H1 (cell line): ENCODE measurements at regions not wholly inside any gene's neighbourhood (a gene's known extent, or its start where the extent isn't known, plus 50 kb on each side); places are given as distances from the start of the nearest gene placed in this dataset.
A peak's percentile ranks its signal among the peaks of the same experiment; 100 is the strongest.

Experiments used
- CTCF ChIA-PET: fragments of 300-600 bp; sonication (Branson Sonifier 250); formaldehyde crosslinking; loops from one replicate; lab custom pipeline; 2021; ENCODE audit not compliant: partially characterized antibody; lab: Charles Lee
- POLR2A ChIA-PET: fragments of 300-600 bp; sonication (Branson Sonifier 250); formaldehyde crosslinking; loops from one replicate; lab custom pipeline; 2021; ENCODE audit warnings: inconsistent platforms; ENCODE audit not compliant: partially characterized antibody; lab: Charles Lee
- DNase-seq, 2 experiments: peaks; one replicate each; pipeline versions ENCODE4 v3.0.0 to v3.0.0-alpha.2; 2010 to 2022; ENCODE audit warnings: low spot score in 2 of 2, low read depth in 1 of 2, mixed read lengths in 1 of 2
- FAIRE-seq: peaks from 2 replicates; lab custom pipeline; 2011; peaks lifted over from hg19 to GRCh38; lab: Jason Lieb, UNC
- H2AFZ ChIP-seq: 2 replicates; pipeline ENCODE4 v1.8.1; 2012; ENCODE audit warnings: low read length, inconsistent platforms
- H2AK5ac ChIP-seq: 2 replicates; pipeline ENCODE4 v1.6.1; 2013; ENCODE audit warnings: low read depth, low read length
- H2BK120ac ChIP-seq: replicated peaks from 2 replicates; pipeline ENCODE3; 2013; ENCODE audit warnings: low read depth, low read length, inconsistent platforms
- H2BK12ac ChIP-seq: 2 replicates; pipeline ENCODE4 v1.6.1; 2013; ENCODE audit warnings: low read depth, low read length
- H2BK15ac ChIP-seq: 2 replicates; pipeline ENCODE4 v1.6.1; 2013; ENCODE audit warnings: low read length
- H2BK20ac ChIP-seq: 2 replicates; pipeline ENCODE4 v1.6.1; 2013; ENCODE audit warnings: low read length
- H2BK5ac ChIP-seq: 2 replicates; pipeline ENCODE4 v1.6.1; 2013; ENCODE audit warnings: low read depth, low read length
- H3K14ac ChIP-seq: 2 replicates; pipeline ENCODE4 v1.6.1; 2013; ENCODE audit warnings: inconsistent platforms; ENCODE audit not compliant: insufficient read length
- H3K18ac ChIP-seq: 2 replicates; pipeline ENCODE4 v1.6.1; 2013; ENCODE audit warnings: low read length; ENCODE audit errors: extremely low read depth
- H3K23ac ChIP-seq: 2 replicates; pipeline ENCODE4 v1.6.1; 2013; ENCODE audit warnings: inconsistent platforms; ENCODE audit not compliant: insufficient read length
- H3K23me2 ChIP-seq: 2 replicates; pipeline ENCODE4 v1.6.1; 2013; ENCODE audit warnings: low read depth, low read length
- H3K27ac ChIP-seq: 2 replicates; pipeline ENCODE4 v1.6.1; 2011; ENCODE audit warnings: low read depth, low read length, inconsistent platforms
- H3K27me3 ChIP-seq, 4 experiments: replicated peaks in 1 of 4; 1 replicate in 1 of 4; 2 replicates in 3 of 4; pipeline versions ENCODE4 v1.6.1 to v1.8.1; 2011 to 2013; ENCODE audit warnings: low read length in 3 of 4, mild to moderate bottlenecking in 3 of 4, inconsistent platforms in 2 of 4, mixed read lengths in 2 of 4, moderate library complexity in 1 of 4; ENCODE audit not compliant: control insufficient read depth in 3 of 4, insufficient read depth in 3 of 4; ENCODE audit errors: extremely low read depth in 1 of 4
- H3K36me3 ChIP-seq, 4 experiments: 2 replicates each; pipeline versions ENCODE4 v1.6.1 to v1.8.1; 2011 to 2013; ENCODE audit warnings: mild to moderate bottlenecking in 4 of 4, low read length in 3 of 4, moderate library complexity in 2 of 4, control low read depth in 1 of 4, inconsistent platforms in 1 of 4; ENCODE audit not compliant: insufficient read depth in 4 of 4, control insufficient read depth in 2 of 4
- H3K4ac ChIP-seq: replicated peaks from 2 replicates; pipeline ENCODE3; 2013; ENCODE audit warnings: low read length, low read depth, mixed read lengths, inconsistent platforms; ENCODE audit not compliant: insufficient read length
- H3K4me1 ChIP-seq, 4 experiments: replicated peaks in 1 of 4; 1 replicate in 1 of 4; 2 replicates in 3 of 4; pipeline versions ENCODE4 v1.6.1 to v1.8.1; 2011 to 2013; ENCODE audit warnings: low read length in 3 of 4, inconsistent platforms in 2 of 4, mixed read lengths in 1 of 4; ENCODE audit not compliant: insufficient read depth in 4 of 4, control insufficient read depth in 3 of 4
- H3K4me2 ChIP-seq, 2 experiments: 2 replicates each; pipeline versions ENCODE4 v1.6.1 to v1.8.1; 2011 to 2013; ENCODE audit warnings: low read depth in 2 of 2, low read length in 2 of 2, control low read depth in 1 of 2, inconsistent platforms in 1 of 2, mild to moderate bottlenecking in 1 of 2; ENCODE audit not compliant: insufficient read depth in 1 of 2
- H3K4me3 ChIP-seq, 4 experiments: fragments of 200-600, 300-600 bp in 1 of 4; sonication (generic), shearing (Covaris generic), sonication (Bioruptor Twin) in 1 of 4; 2 replicates each; pipeline versions ENCODE4 v1.5.1 to v1.8.1; 2011 to 2016; ENCODE audit warnings: low read length in 4 of 4, low read depth in 3 of 4, control low read depth in 2 of 4, inconsistent platforms in 2 of 4, mild to moderate bottlenecking in 2 of 4, mixed read lengths in 1 of 4, moderate library complexity in 1 of 4; ENCODE audit not compliant: insufficient read depth in 2 of 4; ENCODE audit errors: extremely low read depth in 1 of 4
- H3K56ac ChIP-seq: replicated peaks from 2 replicates; pipeline ENCODE3; 2013; ENCODE audit warnings: low read depth, mild to moderate bottlenecking, mixed read lengths, low read length, inconsistent platforms; ENCODE audit not compliant: insufficient read length
- H3K79me1 ChIP-seq: 2 replicates; pipeline ENCODE4 v1.6.1; 2013; ENCODE audit warnings: low read depth, low read length, control low read depth
- H3K79me2 ChIP-seq, 2 experiments: 2 replicates each; pipeline versions ENCODE4 v1.6.1 to v1.8.1; 2012 to 2013; ENCODE audit warnings: low read length in 2 of 2, mild to moderate bottlenecking in 2 of 2, inconsistent platforms in 1 of 2; ENCODE audit not compliant: insufficient read depth in 2 of 2, control insufficient read depth in 1 of 2
- H3K9ac ChIP-seq, 4 experiments: replicated peaks in 1 of 4; 1 replicate in 1 of 4; 2 replicates in 3 of 4; pipeline versions ENCODE4 v1.6.1 to v1.8.1; 2011 to 2013; ENCODE audit warnings: low read depth in 3 of 4, low read length in 3 of 4, control low read depth in 2 of 4, mild to moderate bottlenecking in 2 of 4, moderate library complexity in 2 of 4, inconsistent platforms in 1 of 4; ENCODE audit errors: extremely low read depth in 1 of 4
- H3K9me3 ChIP-seq, 2 experiments: 2 replicates each; pipeline versions ENCODE4 v1.6.1 to v1.8.1; 2012 to 2013; ENCODE audit warnings: mild to moderate bottlenecking in 2 of 2, moderate library complexity in 2 of 2, control low read depth in 1 of 2, inconsistent platforms in 1 of 2, low read depth in 1 of 2, low read length in 1 of 2, mixed read lengths in 1 of 2; ENCODE audit not compliant: insufficient read depth in 2 of 2
- H4K20me1 ChIP-seq, 2 experiments: replicated peaks in 1 of 2; 2 replicates each; pipeline versions ENCODE3 to v1.8.1; 2011 to 2013; ENCODE audit warnings: inconsistent platforms in 2 of 2, low read length in 2 of 2, mild to moderate bottlenecking in 1 of 2; ENCODE audit not compliant: insufficient read depth in 2 of 2, control insufficient read depth in 1 of 2
- H4K5ac ChIP-seq: 2 replicates; pipeline ENCODE4 v1.6.1; 2013; ENCODE audit warnings: low read length, low read depth, mixed read lengths, inconsistent platforms; ENCODE audit not compliant: insufficient read length
- H4K8ac ChIP-seq: 2 replicates; pipeline ENCODE4 v1.8.0; 2013; ENCODE audit warnings: mild to moderate bottlenecking, moderate library complexity, low read length, inconsistent platforms; ENCODE audit not compliant: insufficient read depth; ENCODE audit errors: extremely low read depth
- H4K91ac ChIP-seq: replicated peaks from 2 replicates; pipeline ENCODE3; 2013; ENCODE audit warnings: low read length, mixed read lengths, inconsistent platforms; ENCODE audit not compliant: insufficient read length
- CHD2 ChIP-seq: IDR thresholded peaks from 2 replicates; pipeline ENCODE4 v1.6.1; 2012; ENCODE audit warnings: low read length, improper control_type of control experiment
- KDM5A ChIP-seq: fragments of 200-600 bp; IDR thresholded peaks from 2 replicates; pipeline ENCODE4 v1.7.1; 2012; ENCODE audit warnings: mild to moderate bottlenecking, low read length, inconsistent platforms, mixed read lengths
- NRF1 ChIP-seq: IDR thresholded peaks from 2 replicates; pipeline ENCODE4 v1.6.1; 2011; ENCODE audit warnings: mild to moderate bottlenecking, low read depth, low read length, improper control_type of control experiment
- RNF2 ChIP-seq: fragments of 200-900, 300-1000 bp; sonication (generic); IDR thresholded peaks from 2 replicates; pipeline ENCODE4 v1.7.1; 2016; ENCODE audit warnings: borderline replicate concordance, low read depth, mild to moderate bottlenecking, antibody characterized with exemption, low read length; ENCODE audit not compliant: poor library complexity, severe bottlenecking; ENCODE audit errors: missing control alignments
- WGBS, 2 experiments: shearing (Covaris generic) in 1 of 2; methylation state at CpG; one replicate each; pipeline versions ENCODE4 v1.1.6 to v1.1.7; 2013 to 2015; ENCODE audit warnings: low lambda C conversion rate in 2 of 2, mixed read lengths in 2 of 2, inconsistent platforms in 1 of 2, low coverage in 1 of 2, missing lambda C conversion rate in 1 of 2; ENCODE audit not compliant: insufficient replicate concordance in 2 of 2, insufficient coverage in 1 of 2, insufficient read length in 1 of 2; ENCODE audit errors: extremely low coverage in 1 of 2, missing lambda C conversion rate in 1 of 2; 5-methylcytosine and 5-hydroxymethylcytosine counted together

DNA sequence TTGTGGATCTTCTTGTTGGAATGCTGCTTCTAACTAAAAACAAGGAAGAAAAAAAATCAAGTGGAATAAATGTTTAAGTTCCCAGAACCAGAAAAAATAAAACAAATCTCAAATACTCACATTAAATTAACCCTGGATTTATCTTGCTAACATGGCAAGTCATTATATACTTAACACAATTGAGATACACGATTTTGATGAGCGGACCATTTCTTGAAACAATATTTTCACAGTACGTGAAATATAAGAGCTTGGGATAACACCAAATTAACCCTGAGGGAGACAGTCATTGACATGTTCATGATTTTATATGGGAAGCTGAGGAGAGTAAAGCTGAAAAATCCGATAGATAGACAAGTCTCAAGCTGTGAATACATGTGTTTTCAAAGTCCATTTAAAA, 128.6 kb downstream of the PTCSC3 start:
- Histone ChIP-seq H3K9ac (no peak overlapping the region), H4K20me1 (no peaks in the 10 kb centered on the region), H3K18ac (no peak overlapping the region), H2AK5ac (no peak overlapping the region), H4K91ac (no peak overlapping the region), H3K36me3 (no peaks in the 10 kb centered on the region), H3K27ac (no peak overlapping the region), H2BK5ac (no peak overlapping the region), H3K23ac (no peak overlapping the region), H2BK20ac (no peak overlapping the region), H3K4me2 (no peak overlapping the region), H4K8ac (no peak overlapping the region), H3K4me1 (peaks cover 0 to 10% (median 0%) of the 10 kb centered on the region in 4 experiments; a peak in 1 of 7 replicates), H3K14ac (no peak overlapping the region), H3K79me2 (no peaks in the 10 kb centered on the region), H4K5ac (no peak overlapping the region), H3K56ac (no peak overlapping the region), H3K27me3 (no peaks in the 10 kb centered on the region), H2AFZ (no peak overlapping the region), H3K79me1 (no peaks in the 10 kb centered on the region), H3K9me3 (no peaks in the 10 kb centered on the region), H2BK15ac (no peak overlapping the region), H3K23me2 (no peaks in the 10 kb centered on the region)
- no peak for FAIRE-seq
- POLR2A ChIA-PET: interaction anchor here (0.5 kb wide), 1 partner anchor 1123 kb away, joined by 5 read pairs; no protein-coding TSS in a partner anchor
- WGBS, 2 experiments: 81% methylated on average over 4 of the region's 4 CpGs; no CpG with 5 or more reads in 1 of the 2 experiments
- no peak for TF ChIP-seq RNF2
- TF ChIP-seq NRF1: no peak
- TF ChIP-seq KDM5A: no peak
- TF ChIP-seq CHD2: no peak
- TF ChIP-seq, all 59 proteins: peak for 0
- 0 out of 8 replicates have a peak overlapping the region, but pooled peaks of 1 of the 4 experiments have one; percentile 11 for H3K4me3 ChIP-seq
- DNase-seq: no peak
- H2BK120ac ChIP-seq: no peak overlapping the region
- CTCF ChIA-PET: interaction anchor here (0.7 to 3.4 kb wide), 3 partner anchors 9 to 65 kb away, joined by 3 to 19 read pairs (median 3); no protein-coding TSS in a partner anchor
- H2BK12ac ChIP-seq: no peak overlapping the region
- H3K4ac ChIP-seq: no peak overlapping the region
